Upper lobe of left lung (tissue), 6 donors: ENCODE measurements at regions not wholly inside any gene's neighbourhood (a gene's known extent, or its start where the extent isn't known, plus 50 kb on each side); places are given as distances from the start of the nearest gene placed in this dataset.

Experiments
- ATAC-seq, 2 donors: fragments of 200-7000 bp; cut with Tn5 transposase; one replicate each; pipeline ENCODE4 v1.9.1; 2022; ENCODE audit warnings: mild to moderate bottlenecking in 2 of 2, moderate library complexity in 2 of 2; ENCODE audit not compliant: low FRiP score in 2 of 2
- DNase-seq, 2 donors: peaks; one replicate each; pipeline ENCODE4 v3.0.0-alpha.2; 2019 to 2020
- H3K27ac ChIP-seq, 4 donors: fragments of 200-600 bp; sonication (generic); one replicate each; pipeline ENCODE4 v1.5.1; 2016 to 2019
- H3K27me3 ChIP-seq, 4 donors: fragments of 200-600 bp; sonication (generic); one replicate each; pipeline ENCODE4 v1.5.1; 2017 to 2019
- H3K36me3 ChIP-seq, 4 donors: fragments of 200-600 bp; sonication (generic); one replicate each; pipeline ENCODE4 v1.5.1; 2016 to 2019
- H3K4me1 ChIP-seq, 4 donors: fragments of 200-600 bp; sonication (generic); one replicate each; pipeline ENCODE4 v1.5.1; 2018 to 2019
- H3K4me3 ChIP-seq, 4 donors: fragments of 200-600 bp; sonication (generic); one replicate each; pipeline ENCODE4 v1.5.1; 2017 to 2019; ENCODE audit warnings: mild to moderate bottlenecking in 2 of 4, moderate library complexity in 1 of 4
- H3K9me3 ChIP-seq, 4 donors: fragments of 200-600 bp; sonication (generic); one replicate each; pipeline ENCODE4 v1.5.1; 2018 to 2019
- CTCF ChIP-seq, 6 experiments: fragments of 450-650 bp in 4 of 6; fragments of 200-600 bp in 2 of 6; sonication (generic) in 2 of 6; IDR thresholded peaks; one replicate each; pipeline ENCODE4 v1.5.1; 2016 to 2019; ENCODE audit warnings: antibody characterized with exemption in 6 of 6
- EP300 ChIP-seq, 4 donors: sonication (generic); formaldehyde crosslinking; IDR thresholded peaks; one replicate each; pipeline ENCODE4 v1.5.1; 2017; ENCODE audit warnings: antibody characterized with exemption in 4 of 4, control low read depth in 2 of 4
- POLR2A ChIP-seq, 4 donors: fragments of 450-650 bp; IDR thresholded peaks; one replicate each; pipeline ENCODE4 v1.5.1; 2016 to 2017; ENCODE audit warnings: antibody characterized with exemption in 4 of 4, mild to moderate bottlenecking in 2 of 4
- POLR2AphosphoS5 ChIP-seq, 2 donors: sonication (generic); formaldehyde crosslinking; IDR thresholded peaks; one replicate each; pipeline ENCODE4 v1.5.1; 2017; ENCODE audit warnings: antibody characterized with exemption in 2 of 2
- WGBS, 2 donors: methylation state at CpG; one replicate each; pipeline ENCODE4 v1.1.5; 2017 to 2018; 5-methylcytosine and 5-hydroxymethylcytosine counted together
- donor health status: DM: no; HTN: no; CAD: no; lungs with moderate emphysema.
- donor health status: DM: no; HTN: yes; CAD: no; lungs with severe emphysema.

DNA sequence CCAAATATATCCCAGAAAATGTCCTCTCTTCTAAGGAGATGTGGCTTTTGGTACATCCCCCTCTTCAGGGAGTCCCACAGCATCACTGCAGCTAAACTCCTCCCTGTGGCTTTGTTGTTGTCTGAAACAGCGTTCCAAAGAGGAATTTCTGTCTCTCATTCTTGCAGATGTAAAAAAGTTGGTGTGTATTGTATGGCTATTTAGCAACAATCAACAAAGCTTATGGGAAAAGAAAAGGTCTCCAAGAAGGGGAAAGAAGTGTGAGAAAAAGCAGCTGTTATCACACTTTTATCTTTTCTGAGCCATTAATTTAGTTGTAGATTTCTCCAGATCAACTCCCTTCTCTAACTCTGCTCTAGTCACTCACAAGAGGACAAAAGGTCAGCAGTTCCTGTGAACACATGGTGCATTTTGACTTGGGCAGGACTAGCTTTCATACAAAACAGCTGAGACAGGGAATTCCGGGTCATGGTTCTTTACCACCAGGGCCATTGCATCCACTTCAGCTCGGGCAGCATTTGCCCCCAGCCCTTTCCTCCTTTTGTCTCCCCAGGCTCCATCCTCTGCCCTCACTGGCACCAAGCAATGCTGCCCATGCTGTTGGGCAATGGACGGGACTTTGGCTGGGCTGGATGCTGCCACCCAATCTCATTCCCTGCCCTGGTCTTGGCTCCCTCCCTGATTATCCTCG, 184.7 kb downstream of the TMX1 start:
- peak in 1 of 2 donors; percentile 71 for ATAC-seq

DNA sequence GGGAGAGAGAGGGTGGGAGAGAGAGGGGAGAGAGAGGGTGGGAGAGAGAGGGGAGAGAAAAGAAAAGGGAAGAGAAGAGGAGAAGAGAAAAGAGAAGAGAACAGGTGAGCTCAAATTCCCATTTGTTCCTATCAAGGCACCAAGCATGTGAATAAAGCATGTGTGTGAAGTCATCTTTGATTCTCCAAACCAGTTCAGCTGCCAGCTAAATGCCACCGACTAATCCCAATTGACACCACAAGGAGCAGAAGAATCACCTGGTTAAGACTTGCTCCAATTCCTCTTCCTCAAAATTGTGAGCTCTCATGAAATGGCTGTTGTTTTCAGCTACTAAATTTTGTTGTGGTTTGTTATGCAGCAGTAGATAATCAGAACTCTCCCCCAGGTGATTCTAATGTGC, 188.9 kb downstream of the TMX1 start:
- Histone ChIP-seq H3K4me1 (peaks cover 0 to 9% (median 0%) of the 10 kb centered on the region in 4 donors), H3K36me3 (no peaks in the 10 kb centered on the region), H3K27me3 (no peaks in the 10 kb centered on the region), H3K9me3 (no peaks in the 10 kb centered on the region), H3K27ac (no peak overlapping the region), H3K4me3 (no peak overlapping the region)
- 79 to 92% methylated on average over 1 of the region's 1 CpG for WGBS, 2 donors
- no peak for ATAC-seq
- no peak for TF ChIP-seq EP300 (IDR thresholded peaks at IDR 0.05)
- no peak for TF ChIP-seq CTCF (IDR thresholded peaks at IDR 0.05)
- TF ChIP-seq POLR2AphosphoS5 (IDR thresholded peaks at IDR 0.05): no peak
- TF ChIP-seq POLR2A (IDR thresholded peaks at IDR 0.05): no peak
- no peak for DNase-seq

More for the DNA sequence above, 184.7 kb downstream of the TMX1 start:
- WGBS, 2 donors: 66 to 77% methylated on average over 5 of the region's 5 CpGs
- Histone ChIP-seq H3K9me3 (no peaks in the 10 kb centered on the region), H3K27ac (peak overlapping the region in 3 of 4 donors; percentile 20 to 40 (median 33)), H3K36me3 (no peaks in the 10 kb centered on the region), H3K4me3 (no peak overlapping the region), H3K4me1 (no peaks in the 10 kb centered on the region), H3K27me3 (no peaks in the 10 kb centered on the region)
- no peak for TF ChIP-seq POLR2A (IDR thresholded peaks at IDR 0.05)
- TF ChIP-seq CTCF (IDR thresholded peaks at IDR 0.05): no peak
- TF ChIP-seq POLR2AphosphoS5 (IDR thresholded peaks at IDR 0.05): no peak
- no peak for TF ChIP-seq EP300 (IDR thresholded peaks at IDR 0.05)
- DNase-seq: no peak

DNA sequence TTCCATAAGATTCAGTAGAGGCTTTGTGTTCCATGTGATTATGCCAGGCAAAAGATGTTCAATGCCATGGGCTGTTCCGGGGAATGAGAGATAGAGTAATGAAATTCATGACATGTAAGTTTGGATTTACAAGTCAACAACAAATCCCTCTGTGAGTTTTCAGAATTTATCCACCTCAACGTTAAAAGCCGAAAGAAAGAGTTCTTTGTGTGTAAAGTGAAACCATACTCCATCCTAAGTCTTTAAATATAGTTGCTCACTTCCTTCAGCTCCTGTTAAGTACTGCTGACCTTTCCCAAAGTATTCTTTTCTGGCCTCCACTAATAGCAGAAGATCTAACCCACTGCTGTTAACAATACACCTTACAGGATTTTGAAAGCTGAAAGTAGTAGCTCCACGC, 190.0 kb downstream of the TMX1 start:
- ATAC-seq (no peak), DNase-seq (no peak)
- peaks cover 0 to 9% (median 0%) of the 10 kb centered on the region in 4 donors for H3K4me1 ChIP-seq
- 80 to 83% methylated on average over 4 of the region's 4 CpGs for WGBS, 2 donors
- no peaks in the 10 kb centered on the region for H3K9me3 ChIP-seq
- H3K36me3 ChIP-seq: no peaks in the 10 kb centered on the region
- no peaks in the 10 kb centered on the region for H3K27me3 ChIP-seq
- H3K4me3 ChIP-seq: no peak overlapping the region
- no peak overlapping the region for H3K27ac ChIP-seq
- TF ChIP-seq POLR2AphosphoS5 (IDR thresholded peaks at IDR 0.05) (no peak), EP300 (IDR thresholded peaks at IDR 0.05) (no peak), POLR2A (IDR thresholded peaks at IDR 0.05) (no peak), CTCF (IDR thresholded peaks at IDR 0.05) (no peak)

GRCh38 chr14:51430633-51431032, 190.6 kb downstream of the TMX1 start:
- H3K27ac ChIP-seq: no peak overlapping the region
- WGBS, 2 donors: 68 to 75% methylated on average over 3 of the region's 3 CpGs
- ATAC-seq: peak in 1 of 2 donors; percentile 23
- no peak for TF ChIP-seq CTCF (IDR thresholded peaks at IDR 0.05)
- TF ChIP-seq POLR2A (IDR thresholded peaks at IDR 0.05): no peak
- no peak for TF ChIP-seq POLR2AphosphoS5 (IDR thresholded peaks at IDR 0.05)
- TF ChIP-seq EP300 (IDR thresholded peaks at IDR 0.05): no peak
- no peaks in the 10 kb centered on the region for H3K27me3 ChIP-seq
- DNase-seq: no peak
- peaks cover 0 to 9% (median 0%) of the 10 kb centered on the region in 4 donors for H3K4me1 ChIP-seq
- H3K36me3 ChIP-seq: no peaks in the 10 kb centered on the region
- H3K4me3 ChIP-seq: no peak overlapping the region
- H3K9me3 ChIP-seq: no peaks in the 10 kb centered on the region
